Limb (tissue), 2 donors: ENCODE measurements at regions not wholly inside any gene's neighbourhood (a gene's known extent, or its start where the extent isn't known, plus 50 kb on each side); places are given as distances from the start of the nearest gene placed in this dataset.
"Not testable (repeated sequence)": the region's sequence is repeated elsewhere in the genome, so short reads cannot be mapped to it uniquely, and the experiment has no call there.

Experiments
- DNase-seq, 2 donors: peaks; one replicate each; pipeline ENCODE4 v3.0.0-alpha.2; 2016; ENCODE audit errors: extremely low spot score in 2 of 2

GRCh38 chr5:159498630-159499029 lies 168.3 kb upstream of the IL12B start:
- no peak for DNase-seq

- DNase-seq = not testable (repeated sequence)
Measured at GRCh38 chr5:159502116-159502515, 171.8 kb upstream of the IL12B start.

- no peak for DNase-seq
Measured at GRCh38 chr5:159503236-159503635, 172.9 kb upstream of the IL12B start.

- DNase-seq = no peak
Measured at GRCh38 chr5:159504106-159504856, 174.0 kb upstream of the IL12B start.

- peak in 1 of 2 donors; percentile 39 for DNase-seq
Measured at GRCh38 chr5:159504857-159505304, 174.6 kb upstream of the IL12B start.

- no peak for DNase-seq
Measured at GRCh38 chr5:159507055-159507454, 176.8 kb upstream of the IL12B start.

GRCh38 chr5:159507661-159508060 lies 177.4 kb upstream of the IL12B start:
- no peak for DNase-seq

GRCh38 chr5:159508344-159508743 lies 178.1 kb upstream of the IL12B start:
- no peak for DNase-seq

GRCh38 chr5:159509002-159509660 lies 178.8 kb upstream of the IL12B start:
- no peak for DNase-seq

GRCh38 chr5:159510282-159510681 lies 180.0 kb upstream of the IL12B start:
- DNase-seq = peak; percentile 72 to 76

GRCh38 chr5:159511570-159511969 lies 181.3 kb upstream of the IL12B start:
- no peak for DNase-seq

GRCh38 chr5:159512064-159512463 lies 181.8 kb upstream of the IL12B start:
- DNase-seq = no peak

GRCh38 chr5:159514229-159514810 lies 184.0 kb upstream of the IL12B start:
- peak in 1 of 2 donors; percentile 26 for DNase-seq

- DNase-seq = no peak
Measured at GRCh38 chr5:159515197-159515596, 184.9 kb upstream of the IL12B start.

GRCh38 chr5:159515909-159516415 lies 185.7 kb upstream of the IL12B start:
- peak in 1 of 2 donors; percentile 48 for DNase-seq

- peak in 1 of 2 donors; percentile 51 for DNase-seq
Measured at GRCh38 chr5:159518371-159518770, 188.1 kb upstream of the IL12B start.

GRCh38 chr5:159519365-159519764 lies 189.1 kb upstream of the IL12B start:
- no peak for DNase-seq

- no peak for DNase-seq
Measured at GRCh38 chr5:159522841-159523240, 192.6 kb upstream of the IL12B start.

- DNase-seq = not testable (repeated sequence)
Measured at GRCh38 chr5:159524279-159524678, 194.0 kb upstream of the IL12B start.

GRCh38 chr5:159525117-159525516 lies 194.8 kb upstream of the IL12B start:
- no peak for DNase-seq

GRCh38 chr5:159527546-159528254 lies 197.4 kb upstream of the IL12B start:
- DNase-seq = no peak
